GM18505 (cell line): ENCODE measurements at regions not wholly inside any gene's neighbourhood (a gene's known extent, or its start where the extent isn't known, plus 50 kb on each side); places are given as distances from the start of the nearest gene placed in this dataset.

Experiments
- ATAC-seq: cut with Tn5 transposase; IDR thresholded peaks from one replicate; pipeline ENCODE4 v1.9.1; 2021; ENCODE audit not compliant: unreplicated experiment
- POLR2A ChIP-seq: IDR thresholded peaks from 4 replicates; pipeline ENCODE4 v1.6.1; 2011; ENCODE audit warnings: borderline replicate concordance; ENCODE audit not compliant: insufficient read depth, insufficient read length; ENCODE audit errors: extremely low read depth

GRCh38 chr5:152853361-152853760 is 448.3 kb upstream of the NMUR2 start:
- TF ChIP-seq POLR2A: no peak
- no peak for ATAC-seq

- TF ChIP-seq POLR2A: no peak
- ATAC-seq: no peak
These were observed 450.4 kb upstream of the NMUR2 start for GRCh38 chr5:152855441-152855840.

GRCh38 chr5:152861231-152861630 is 456.2 kb upstream of the NMUR2 start:
- no peak for ATAC-seq
- no peak for TF ChIP-seq POLR2A

GRCh38 chr5:152864447-152864846 is 459.4 kb upstream of the NMUR2 start:
- ATAC-seq: no peak

GRCh38 chr5:152864991-152865390 is 459.9 kb upstream of the NMUR2 start:
- ATAC-seq: no peak

More at GRCh38 chr5:152864447-152864846, 459.4 kb upstream of the NMUR2 start:
- no peak for TF ChIP-seq POLR2A

GRCh38 chr5:152869971-152870370 is 464.9 kb upstream of the NMUR2 start:
- no peak for ATAC-seq

More at GRCh38 chr5:152864991-152865390, 459.9 kb upstream of the NMUR2 start:
- TF ChIP-seq POLR2A: no peak

GRCh38 chr5:152882621-152883020 is 477.5 kb upstream of the NMUR2 start:
- TF ChIP-seq POLR2A: no peak
- ATAC-seq: no peak

More at GRCh38 chr5:152869971-152870370, 464.9 kb upstream of the NMUR2 start:
- TF ChIP-seq POLR2A: no peak

- no peak for ATAC-seq
- TF ChIP-seq POLR2A: no peak
These were observed 478.1 kb upstream of the NMUR2 start for GRCh38 chr5:152883066-152883775.

- TF ChIP-seq POLR2A: no peak
- ATAC-seq: no peak
These were observed 478.9 kb upstream of the NMUR2 start for GRCh38 chr5:152884006-152884405.

- ATAC-seq: no peak
- TF ChIP-seq POLR2A: no peak
These were observed 495.3 kb upstream of the NMUR2 start for GRCh38 chr5:152900332-152900731.

- no peak for ATAC-seq
- no peak for TF ChIP-seq POLR2A
These were observed 496.7 kb upstream of the NMUR2 start for GRCh38 chr5:152901754-152902153.

GRCh38 chr5:152905286-152905685 is 500.2 kb upstream of the NMUR2 start:
- ATAC-seq: no peak
- no peak for TF ChIP-seq POLR2A

GRCh38 chr5:152907488-152908245 is 502.6 kb upstream of the NMUR2 start:
- no peak for TF ChIP-seq POLR2A
- no peak for ATAC-seq

GRCh38 chr5:152912924-152913323 is 507.8 kb upstream of the NMUR2 start:
- ATAC-seq: no peak
- no peak for TF ChIP-seq POLR2A
